Large intestine (tissue), 3 donors: ENCODE measurements at regions not wholly inside any gene's neighbourhood (a gene's known extent, or its start where the extent isn't known, plus 50 kb on each side); places are given as distances from the start of the nearest gene placed in this dataset.
"Not testable (repeated sequence)": the region's sequence is repeated elsewhere in the genome, so short reads cannot be mapped to it uniquely, and the experiment has no call there.

Source experiments
- DNase-seq, 2 donors: peaks; one replicate each; pipeline versions ENCODE4 v3.0.0 to v3.0.0-alpha.2; 2013
- H3K27ac ChIP-seq: one replicate; pipeline ENCODE4 v1.5.1; 2013; ENCODE audit warnings: low read length
- H3K27me3 ChIP-seq: 2 replicates; pipeline ENCODE4 v1.6.1; 2013; ENCODE audit warnings: low read length; ENCODE audit not compliant: control insufficient read depth, insufficient read depth
- H3K36me3 ChIP-seq: 2 replicates; pipeline ENCODE4 v1.6.1; 2013; ENCODE audit warnings: low read length; ENCODE audit not compliant: control insufficient read depth, insufficient read depth
- H3K4me1 ChIP-seq: one replicate; pipeline ENCODE4 v1.6.1; 2013; ENCODE audit warnings: low read length; ENCODE audit not compliant: control insufficient read depth, insufficient read depth
- H3K4me3 ChIP-seq: one replicate; pipeline ENCODE4 v1.5.1; 2013; ENCODE audit warnings: low read length
- H3K9me3 ChIP-seq: one replicate; pipeline ENCODE4 v1.6.1; 2013; ENCODE audit warnings: mild to moderate bottlenecking, low read depth, low read length, moderate library complexity; ENCODE audit not compliant: control insufficient read depth
- whole genome bisulfite sequencing: methylation state at CpG from one replicate; pipeline ENCODE4 v1.1.5; 2013; ENCODE audit warnings: low lambda C conversion rate; ENCODE audit not compliant: insufficient coverage; 5-methylcytosine and 5-hydroxymethylcytosine counted together

DNA sequence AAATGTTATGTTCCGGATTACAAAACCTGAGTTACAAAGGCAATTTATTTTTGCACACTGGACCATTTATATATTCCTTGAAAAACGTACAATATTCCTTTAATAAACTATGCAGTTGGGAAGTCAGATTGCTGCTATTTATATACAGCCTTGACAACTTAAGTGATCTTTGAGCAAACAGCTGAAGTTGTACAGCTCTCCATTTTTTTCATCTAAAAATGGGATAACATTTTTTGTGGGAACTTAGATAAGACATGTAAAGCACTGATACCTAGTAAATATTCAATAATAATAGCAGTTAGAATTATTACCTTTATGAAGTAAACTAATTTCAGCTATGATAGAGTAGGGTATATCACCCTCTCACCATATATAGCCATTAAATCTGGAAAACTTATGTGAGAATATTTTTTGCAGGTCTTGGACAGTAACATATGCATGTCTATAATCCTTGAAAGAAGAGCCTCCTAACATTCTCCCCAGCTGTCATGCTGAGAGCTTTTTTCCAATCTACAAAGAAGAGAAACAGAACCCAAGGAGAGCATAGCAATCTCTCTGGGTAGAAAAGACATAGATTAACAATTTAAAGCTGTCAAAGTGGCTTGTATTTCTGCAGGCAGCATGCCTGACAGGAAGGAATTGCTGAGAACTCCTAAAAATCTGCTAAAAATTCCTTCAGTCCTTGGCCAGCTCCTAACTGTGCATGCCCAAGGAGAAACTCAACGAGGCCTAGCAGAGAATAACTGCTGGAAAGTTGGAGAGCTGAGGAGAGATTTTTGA is 326.0 kb downstream of the CRPPA start:
- WGBS = 66% methylated on average over 2 of the region's 3 CpGs
- Histone ChIP-seq H3K4me3 (no peak overlapping the region), H3K9me3 (no peaks in the 10 kb centered on the region), H3K4me1 (no peaks in the 10 kb centered on the region), H3K36me3 (no peaks in the 10 kb centered on the region), H3K27me3 (no peaks in the 10 kb centered on the region), H3K27ac (no peak overlapping the region)
- DNase-seq = no peak

DNA sequence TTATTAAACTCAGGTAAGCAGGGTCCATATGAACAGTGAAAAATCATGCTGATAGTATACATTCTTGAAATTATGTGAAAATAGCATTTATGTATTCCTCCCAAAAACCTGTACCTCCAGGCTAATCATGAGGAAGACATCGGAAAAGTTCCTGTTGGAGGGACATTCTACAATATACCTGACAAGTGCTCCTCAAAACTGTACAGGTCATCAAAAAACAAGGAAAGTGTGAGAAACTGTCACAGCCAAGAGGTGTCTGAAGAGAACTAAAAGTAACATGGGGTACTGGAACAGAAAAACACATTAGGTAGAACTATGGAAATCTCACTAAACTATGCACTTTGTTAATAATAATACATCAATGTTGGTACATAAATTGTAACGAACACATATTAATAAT is 326.7 kb downstream of the CRPPA start:
- Histone ChIP-seq H3K9me3 (no peaks in the 10 kb centered on the region), H3K4me1 (no peaks in the 10 kb centered on the region), H3K36me3 (no peaks in the 10 kb centered on the region), H3K4me3 (no peak overlapping the region), H3K27ac (no peak overlapping the region), H3K27me3 (no peaks in the 10 kb centered on the region)
- WGBS = no CpG with 5 or more reads among the region's 2 CpGs
- DNase-seq = no peak

DNA sequence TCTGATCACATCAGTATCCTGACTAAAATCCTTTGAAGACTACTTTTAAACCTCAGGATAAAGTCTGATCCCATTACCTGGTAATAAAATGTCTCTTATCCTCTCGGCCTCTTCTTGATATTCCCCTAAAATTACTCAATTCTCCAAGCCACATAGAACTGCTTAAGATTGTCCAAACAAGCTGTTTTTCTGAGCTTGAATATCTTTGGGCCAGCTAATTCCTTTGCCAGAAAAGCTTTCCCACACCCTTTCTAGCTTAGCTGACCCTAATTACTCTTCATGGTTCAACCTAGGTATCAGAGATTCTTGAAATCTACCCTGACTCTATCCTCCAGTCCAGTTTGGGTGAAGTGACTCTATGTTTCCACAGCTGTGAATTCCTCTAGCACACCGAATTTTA is 328.6 kb downstream of the CRPPA start:
- no peak for DNase-seq

DNA sequence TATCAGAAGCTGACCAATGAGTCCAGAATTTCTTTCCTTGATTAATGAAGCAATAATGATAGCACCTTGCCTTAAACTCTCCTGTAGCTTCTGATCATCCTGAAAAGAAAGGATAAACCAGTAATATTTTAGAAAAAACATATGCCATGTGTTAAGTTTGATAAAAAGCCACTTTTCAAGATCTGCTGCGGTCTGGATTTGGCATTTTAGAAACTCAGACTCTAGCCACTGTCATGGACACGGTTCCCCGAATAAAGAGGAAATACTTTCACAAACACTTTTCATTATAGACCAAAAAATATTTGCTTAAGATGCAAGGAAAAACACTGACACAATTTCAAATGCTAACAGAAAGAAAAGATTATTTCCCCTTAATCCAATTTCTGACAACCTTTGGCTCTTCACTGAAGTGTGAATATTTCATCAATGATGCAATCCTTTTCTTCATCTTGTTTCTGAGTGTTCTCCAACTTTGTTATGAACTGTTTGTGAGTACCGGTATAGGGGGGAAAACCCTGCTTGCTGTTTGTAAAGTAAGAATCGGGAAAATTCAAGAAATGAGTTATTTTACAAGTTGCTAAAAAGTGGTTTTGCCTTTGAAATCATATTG is 329.5 kb downstream of the CRPPA start:
- Histone ChIP-seq H3K4me3 (no peak overlapping the region), H3K36me3 (no peaks in the 10 kb centered on the region), H3K4me1 (no peaks in the 10 kb centered on the region), H3K9me3 (no peaks in the 10 kb centered on the region), H3K27ac (no peak overlapping the region), H3K27me3 (no peaks in the 10 kb centered on the region)
- DNase-seq = no peak
- 86% methylated on average over 4 of the region's 5 CpGs for WGBS

More for the DNA sequence above, 328.6 kb downstream of the CRPPA start:
- Histone ChIP-seq H3K9me3 (no peaks in the 10 kb centered on the region), H3K36me3 (no peaks in the 10 kb centered on the region), H3K4me1 (no peaks in the 10 kb centered on the region), H3K27ac (no peak overlapping the region), H3K27me3 (no peaks in the 10 kb centered on the region), H3K4me3 (no peak overlapping the region)
- WGBS = 100% methylated on average over 1 of the region's 2 CpGs

DNA sequence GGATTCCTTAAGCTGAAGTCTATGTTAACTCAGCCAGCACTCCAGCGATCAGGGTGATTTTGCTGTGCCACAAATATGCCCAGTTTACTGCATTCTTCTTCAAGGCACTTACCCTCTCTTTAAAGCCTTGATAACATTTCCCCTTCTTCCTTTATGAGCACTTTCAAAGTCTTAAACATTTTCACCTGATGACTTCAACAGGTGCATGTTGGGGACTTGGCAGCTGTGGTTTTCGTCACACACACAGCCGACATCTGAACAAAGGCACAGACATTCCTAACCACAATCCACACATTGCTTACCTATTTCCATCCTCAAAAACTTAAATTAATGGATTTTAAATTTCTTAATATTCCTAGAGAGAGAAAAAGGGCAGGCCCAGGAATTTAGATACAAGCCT is 331.5 kb downstream of the CRPPA start:
- Histone ChIP-seq H3K27me3 (no peaks in the 10 kb centered on the region), H3K4me3 (no peak overlapping the region), H3K36me3 (no peaks in the 10 kb centered on the region), H3K9me3 (no peaks in the 10 kb centered on the region), H3K27ac (no peak overlapping the region), H3K4me1 (no peaks in the 10 kb centered on the region)
- DNase-seq = no peak
- WGBS = 100% methylated on average over 2 of the region's 3 CpGs

DNA sequence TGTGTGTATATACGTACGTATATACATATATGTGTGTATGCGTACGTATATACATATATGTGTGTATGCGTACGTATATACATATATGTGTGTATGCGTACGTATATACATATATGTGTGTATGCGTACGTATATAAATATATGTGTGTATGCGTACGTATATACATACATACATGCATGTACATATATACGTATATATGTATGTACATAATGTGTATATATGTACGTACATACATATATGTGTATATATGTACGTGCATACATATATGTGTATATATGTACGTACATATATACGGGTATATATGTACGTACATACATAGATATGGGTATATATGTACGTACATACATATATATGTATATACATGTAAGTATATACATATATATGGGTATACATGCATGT is 332.1 kb downstream of the CRPPA start:
- WGBS = 96% methylated on average over 12 of the region's 19 CpGs
- no peak for DNase-seq
- Histone ChIP-seq H3K4me1 (no peaks in the 10 kb centered on the region), H3K4me3 (no peak overlapping the region), H3K27ac (no peak overlapping the region), H3K9me3 (no peaks in the 10 kb centered on the region), H3K27me3 (no peaks in the 10 kb centered on the region), H3K36me3 (no peaks in the 10 kb centered on the region)

DNA sequence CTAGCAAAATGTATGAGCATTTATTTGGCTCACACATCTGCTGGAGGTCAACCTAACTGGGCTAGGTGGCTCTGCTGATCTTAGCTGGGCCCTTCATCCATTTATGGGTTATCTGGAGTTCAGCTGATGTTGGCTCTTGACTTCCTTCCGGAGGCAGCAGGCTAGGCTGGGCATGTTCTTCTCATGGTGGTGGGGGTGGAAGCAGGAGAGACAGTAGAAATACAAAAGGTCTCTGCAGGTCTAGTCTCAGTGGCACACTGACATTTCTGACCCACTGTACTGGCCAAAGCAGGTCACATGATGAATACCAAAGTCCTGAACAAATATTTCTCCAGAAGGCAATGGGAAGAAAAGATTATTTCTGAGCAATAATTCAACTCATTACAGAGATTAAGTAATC is 334.6 kb downstream of the CRPPA start:
- WGBS = no CpG with 5 or more reads among the region's 1 CpG
- no peaks in the 10 kb centered on the region for H3K27me3 ChIP-seq

DNA sequence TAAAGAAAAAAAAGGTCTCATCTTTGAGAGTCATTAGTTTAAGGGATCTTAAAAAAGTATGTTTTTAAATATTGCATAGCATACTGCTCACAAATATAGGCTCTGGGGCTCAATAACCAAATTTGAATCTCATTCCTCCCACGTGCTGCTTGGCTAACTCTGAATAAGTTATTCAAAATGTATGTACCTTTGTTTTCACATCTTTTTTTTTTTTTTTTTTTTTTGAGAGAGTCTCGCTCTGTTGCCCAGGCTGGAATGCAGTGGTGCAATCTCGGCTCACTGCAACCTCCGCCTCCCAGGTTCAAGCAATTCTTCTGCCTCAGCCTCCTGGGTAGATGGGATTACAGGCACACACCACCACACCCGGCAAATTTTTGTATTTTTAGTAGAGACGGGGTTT is 335.6 kb downstream of the CRPPA start:
- H3K27me3 ChIP-seq, H3K9me3 ChIP-seq, H3K27ac ChIP-seq, DNase-seq, H3K36me3 ChIP-seq, H3K4me1 ChIP-seq, H3K4me3 ChIP-seq: not testable (repeated sequence)
- WGBS = no CpG with 5 or more reads among the region's 6 CpGs

More for the DNA sequence above, 334.6 kb downstream of the CRPPA start:
- H3K9me3 ChIP-seq = no peaks in the 10 kb centered on the region
- no peak overlapping the region for H3K27ac ChIP-seq
- no peaks in the 10 kb centered on the region for H3K4me1 ChIP-seq
- no peak overlapping the region for H3K4me3 ChIP-seq
- H3K36me3 ChIP-seq = no peaks in the 10 kb centered on the region
- DNase-seq = no peak

DNA sequence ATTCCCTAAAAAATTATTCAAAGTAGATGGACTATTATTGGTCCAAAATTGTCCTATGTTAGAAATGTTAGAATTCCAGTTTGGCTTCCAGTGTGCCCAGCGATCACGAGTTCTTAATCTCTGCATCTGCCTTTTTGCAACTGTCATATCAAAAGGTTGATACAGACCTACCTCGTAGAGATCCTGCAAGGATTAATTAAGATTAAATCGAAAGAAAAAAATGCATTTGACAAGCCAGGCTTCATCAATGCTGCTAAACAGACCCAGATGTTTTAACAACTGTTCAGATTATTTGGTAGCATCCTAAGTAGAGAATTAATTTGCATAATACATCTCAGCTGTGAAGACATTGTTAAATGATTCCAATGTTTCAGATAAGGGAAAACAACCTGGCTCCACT is 336.5 kb downstream of the CRPPA start:
- H3K27me3 ChIP-seq = no peaks in the 10 kb centered on the region
- no peak overlapping the region for H3K27ac ChIP-seq
- WGBS = 100% methylated on average over 1 of the region's 4 CpGs

DNA sequence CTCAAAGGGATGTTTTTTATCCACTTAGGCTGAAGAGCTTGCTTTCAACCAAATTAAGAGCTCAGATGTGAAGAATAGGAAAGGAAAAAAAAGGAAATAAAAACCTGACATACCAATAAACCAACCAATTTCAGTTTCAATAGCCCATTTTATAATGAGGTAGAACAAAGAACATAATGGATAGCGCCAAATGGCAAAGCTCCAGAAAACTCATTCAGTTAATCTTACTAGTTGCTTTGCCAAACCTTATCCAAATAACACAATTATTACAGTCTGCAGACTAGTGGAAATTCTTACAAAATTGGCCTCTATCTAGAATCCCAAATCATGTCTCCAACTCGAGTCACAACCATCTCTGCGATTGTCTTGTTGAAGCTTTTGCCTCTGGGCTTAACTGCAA is 337.0 kb downstream of the CRPPA start:
- no peaks in the 10 kb centered on the region for H3K36me3 ChIP-seq
- H3K27me3 ChIP-seq = no peaks in the 10 kb centered on the region
- H3K4me1 ChIP-seq = no peaks in the 10 kb centered on the region
- WGBS = 100% methylated on average over 1 of the region's 3 CpGs
- no peaks in the 10 kb centered on the region for H3K9me3 ChIP-seq
- H3K4me3 ChIP-seq = no peak overlapping the region
- no peak for DNase-seq
- no peak overlapping the region for H3K27ac ChIP-seq

More for the DNA sequence above, 336.5 kb downstream of the CRPPA start:
- no peaks in the 10 kb centered on the region for H3K4me1 ChIP-seq
- H3K4me3 ChIP-seq = no peak overlapping the region
- H3K9me3 ChIP-seq = no peaks in the 10 kb centered on the region
- no peaks in the 10 kb centered on the region for H3K36me3 ChIP-seq
- no peak for DNase-seq

DNA sequence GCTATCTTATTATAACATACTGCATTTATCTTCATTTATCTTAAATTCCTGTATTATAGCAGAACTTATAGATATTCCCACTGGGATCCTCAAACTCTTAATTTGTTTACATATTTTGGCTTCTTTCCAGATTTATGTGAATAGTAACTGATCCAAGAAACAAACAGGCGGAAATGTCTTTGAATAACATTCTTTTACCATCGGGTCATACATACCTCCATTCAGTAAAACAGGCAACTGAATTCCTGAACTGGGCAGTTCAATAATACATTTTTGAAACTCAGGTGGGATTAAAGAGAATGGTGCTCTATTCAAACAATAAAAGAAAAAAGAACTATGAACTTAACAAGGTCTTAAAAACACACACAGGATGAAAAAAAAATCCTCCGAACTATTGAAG is 337.4 kb downstream of the CRPPA start:
- Histone ChIP-seq H3K4me3 (no peak overlapping the region), H3K4me1 (no peaks in the 10 kb centered on the region), H3K27ac (no peak overlapping the region), H3K36me3 (no peaks in the 10 kb centered on the region), H3K9me3 (no peaks in the 10 kb centered on the region), H3K27me3 (no peaks in the 10 kb centered on the region)
- no peak for DNase-seq
- WGBS = 13% methylated on average over 1 of the region's 3 CpGs
